Activated naive CD4-positive, alpha-beta T cell (primary cell): ENCODE measurements at regions not wholly inside any gene's neighbourhood (a gene's known extent, or its start where the extent isn't known, plus 50 kb on each side); places are given as distances from the start of the nearest gene placed in this dataset.

Experiments
- DNase-seq, 4 experiments: peaks; one replicate each; lab custom pipeline; 2025; lab: John Stamatoyannopoulos, UW

DNA sequence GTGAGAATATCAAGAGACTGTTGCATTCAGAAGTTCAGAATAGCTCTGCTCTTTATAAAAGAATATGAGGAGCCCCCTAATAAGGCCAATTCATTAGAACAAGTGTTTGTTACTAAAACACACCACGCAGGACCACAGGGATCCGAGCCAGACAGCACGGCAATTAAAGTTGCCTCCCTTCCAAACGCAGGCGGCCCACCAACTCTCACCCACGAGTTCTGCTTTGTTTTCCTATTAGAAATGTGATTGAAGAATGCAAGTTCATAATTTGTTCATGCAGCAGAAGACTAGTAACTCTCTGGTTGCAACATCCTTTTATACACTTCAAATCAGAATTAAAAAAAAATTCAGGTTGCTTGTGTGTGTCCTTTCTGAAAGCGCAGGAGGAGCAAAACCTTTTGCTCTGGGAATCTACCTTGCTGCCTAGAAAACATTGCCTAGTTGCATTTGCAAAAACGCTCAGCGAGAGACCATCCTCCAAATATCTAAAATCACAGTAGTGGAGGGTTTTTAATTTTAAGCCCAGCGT is 1044.1 kb upstream of the NR2F2 start:
- no peak for DNase-seq

DNA sequence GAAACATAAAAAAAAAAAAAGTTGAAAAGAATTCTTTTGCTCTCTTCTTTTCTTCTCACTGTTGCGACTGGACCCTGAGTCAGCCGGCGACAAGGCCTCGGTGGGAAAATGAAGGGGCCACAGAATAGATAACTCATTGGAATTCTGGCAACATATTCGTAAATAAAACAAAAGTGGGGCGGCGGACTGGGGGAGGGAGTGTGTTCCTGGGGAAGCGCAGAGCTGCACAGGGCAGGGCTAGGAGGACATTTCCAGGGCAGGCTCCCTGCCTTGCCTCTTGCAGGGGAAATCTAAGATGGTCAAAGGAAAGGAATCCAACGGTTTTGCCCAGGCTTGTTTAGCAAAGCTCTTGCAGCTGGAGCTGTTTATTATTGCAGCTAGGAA is 1042.8 kb upstream of the NR2F2 start:
- DNase-seq = no peak

DNA sequence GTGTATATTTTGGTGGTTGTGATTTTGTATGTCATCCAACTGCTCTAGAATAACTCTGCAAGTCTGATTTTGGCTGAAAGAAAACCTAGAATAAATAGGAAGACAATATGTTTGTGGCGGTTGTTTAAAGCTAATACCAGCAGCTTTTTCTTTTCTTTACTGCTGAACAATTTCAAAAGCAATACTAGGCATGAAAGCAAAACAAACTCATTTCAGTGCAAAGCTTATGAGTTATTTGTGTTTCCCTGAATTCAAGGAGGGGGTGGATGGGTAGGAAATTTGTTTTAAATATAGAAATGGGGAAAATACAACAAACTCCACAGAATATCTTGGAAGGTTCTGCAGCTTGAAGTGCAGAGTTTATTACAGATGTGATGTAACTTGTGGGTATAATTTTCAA is 1041.9 kb upstream of the NR2F2 start:
- DNase-seq = no peak

DNA sequence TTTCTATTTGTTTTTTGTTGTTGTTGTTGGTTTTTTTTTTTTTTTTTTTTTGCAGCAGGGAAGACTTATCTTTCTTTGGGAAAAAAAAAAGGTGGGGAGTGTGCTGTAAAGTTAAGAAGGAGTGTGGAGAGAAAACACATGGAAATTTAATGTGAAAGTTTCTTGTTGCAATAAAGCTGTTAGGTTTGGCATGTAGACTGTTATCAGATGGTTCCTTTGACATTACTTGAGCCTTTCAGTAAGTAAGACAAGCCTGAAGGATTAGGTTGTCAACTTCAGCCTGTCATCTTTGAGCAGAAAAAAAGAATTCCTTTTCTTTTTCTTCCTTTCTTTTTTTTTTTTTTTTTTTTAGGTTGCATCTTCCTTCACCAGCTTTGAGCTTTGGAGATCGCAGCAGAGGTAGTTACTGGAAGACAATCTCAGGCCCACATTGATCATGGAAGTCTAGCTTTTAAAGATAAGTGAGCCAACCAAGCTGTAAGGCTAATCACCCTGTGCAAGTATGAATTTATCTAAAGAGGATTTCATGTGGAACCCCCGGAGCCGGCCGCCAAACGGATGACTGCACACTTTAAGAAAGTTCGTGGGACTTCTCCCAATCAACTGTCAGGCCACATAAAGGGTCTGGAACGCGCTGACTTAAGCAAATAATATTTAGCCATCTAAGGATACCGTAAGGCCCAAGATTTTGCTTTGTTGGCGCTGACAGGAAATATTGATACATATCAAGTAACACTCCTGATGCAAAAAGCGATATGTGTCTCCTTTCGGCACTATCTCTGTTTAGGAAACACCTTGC is 1040.1 kb upstream of the NR2F2 start:
- DNase-seq = no peak

DNA sequence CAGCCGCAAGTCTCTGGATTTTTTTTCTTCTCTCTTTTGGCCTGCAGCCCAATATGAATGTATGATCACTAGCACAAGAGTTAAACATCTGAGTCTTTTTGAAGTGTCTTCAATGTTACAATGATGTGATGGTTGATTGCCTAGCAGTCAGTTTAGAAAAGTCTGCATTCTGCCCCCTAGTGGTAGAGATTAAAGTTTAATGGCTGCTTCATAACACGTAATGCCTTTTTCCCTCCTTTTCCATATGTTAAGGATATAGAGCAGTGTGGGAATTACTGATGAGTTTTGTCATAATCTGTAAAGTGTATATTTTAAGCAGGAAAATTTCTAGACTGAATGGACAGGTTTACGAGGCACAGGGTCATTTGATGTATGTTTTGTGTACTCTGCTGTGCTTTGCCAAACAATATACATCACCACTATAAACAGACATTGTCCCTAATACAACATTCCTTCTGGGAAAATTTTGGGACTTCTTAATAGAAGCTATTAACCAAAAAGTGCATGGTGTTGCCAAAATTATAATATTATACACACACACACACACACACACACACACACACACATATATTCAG is 1038.5 kb upstream of the NR2F2 start:
- no peak for DNase-seq

DNA sequence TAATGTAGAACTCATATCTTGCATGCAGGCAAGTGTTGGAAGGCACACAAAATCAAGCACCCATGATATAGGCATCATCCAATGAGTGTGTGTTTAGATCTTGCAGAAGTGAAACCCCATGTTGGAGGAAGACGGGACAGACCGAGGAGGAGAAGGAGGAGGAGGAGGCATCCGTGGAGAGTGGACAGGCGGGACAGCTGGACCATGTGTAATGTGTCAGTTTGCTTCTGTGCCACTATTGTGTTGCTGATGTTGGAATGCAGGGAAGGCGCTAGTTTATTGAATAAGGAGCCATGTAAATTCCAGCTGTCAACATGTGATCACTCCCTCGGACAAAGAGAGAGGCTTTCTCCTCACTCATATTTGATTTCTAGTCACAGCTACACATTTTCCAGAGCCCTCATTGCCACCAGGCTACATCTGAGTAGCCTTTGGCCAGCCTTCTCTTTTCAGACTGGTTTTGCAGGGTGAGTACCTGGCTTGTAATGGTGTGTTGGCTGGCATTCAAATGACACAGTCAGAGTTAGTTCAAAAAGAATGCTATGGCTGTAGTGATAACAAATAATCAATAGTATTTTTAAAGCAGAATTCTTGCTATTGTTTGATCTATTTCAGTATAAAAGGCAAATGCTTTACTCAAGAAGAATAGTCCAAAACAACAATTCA is 1037.6 kb upstream of the NR2F2 start:
- DNase-seq = no peak

DNA sequence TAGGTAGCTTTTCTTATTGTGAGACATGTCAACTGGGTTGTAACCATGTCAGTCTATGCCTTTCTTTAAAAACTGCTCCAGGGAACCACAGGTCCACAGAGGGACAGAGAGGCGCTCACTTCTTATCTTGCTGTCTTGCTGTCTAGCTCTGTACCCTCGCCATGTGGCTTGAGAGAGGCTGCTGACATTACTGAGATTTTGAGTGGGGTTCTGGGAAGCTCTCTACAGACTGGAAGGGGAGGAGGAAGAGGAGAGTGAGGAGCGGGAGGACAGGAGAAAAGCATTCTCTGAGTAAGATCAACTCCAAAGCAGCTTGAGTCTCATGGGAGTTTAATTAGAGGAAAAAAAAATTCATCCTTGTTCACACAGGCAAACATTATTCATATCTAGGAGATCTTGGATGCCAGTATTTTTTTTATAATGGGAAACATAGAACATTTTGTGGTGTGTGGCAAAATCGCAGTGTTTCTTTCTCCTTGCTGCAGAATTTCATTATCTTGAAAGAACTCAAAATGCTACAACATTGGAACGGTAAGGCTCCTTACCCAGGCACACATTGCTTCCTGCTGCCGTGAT is 1037.0 kb upstream of the NR2F2 start:
- DNase-seq = no peak

DNA sequence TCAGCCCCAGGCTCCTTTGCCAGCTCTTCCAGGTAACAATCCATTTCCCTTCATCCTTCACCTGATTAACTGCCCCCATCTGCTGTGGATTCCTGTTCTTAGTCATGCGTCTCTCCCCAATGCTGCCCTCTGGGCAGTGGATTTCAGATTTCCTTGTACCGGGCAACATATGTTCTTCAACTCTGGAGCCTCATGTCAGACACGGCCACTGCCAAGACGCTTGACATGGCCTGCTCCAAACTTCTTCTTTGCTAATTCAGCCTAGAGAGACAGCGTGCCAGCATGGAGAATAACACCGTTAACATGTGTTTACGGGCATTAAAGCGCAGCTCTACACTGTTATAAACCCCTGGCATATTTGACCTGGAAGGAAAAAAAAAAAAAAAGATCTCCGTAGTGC is 1035.1 kb upstream of the NR2F2 start:
- no peak for DNase-seq

DNA sequence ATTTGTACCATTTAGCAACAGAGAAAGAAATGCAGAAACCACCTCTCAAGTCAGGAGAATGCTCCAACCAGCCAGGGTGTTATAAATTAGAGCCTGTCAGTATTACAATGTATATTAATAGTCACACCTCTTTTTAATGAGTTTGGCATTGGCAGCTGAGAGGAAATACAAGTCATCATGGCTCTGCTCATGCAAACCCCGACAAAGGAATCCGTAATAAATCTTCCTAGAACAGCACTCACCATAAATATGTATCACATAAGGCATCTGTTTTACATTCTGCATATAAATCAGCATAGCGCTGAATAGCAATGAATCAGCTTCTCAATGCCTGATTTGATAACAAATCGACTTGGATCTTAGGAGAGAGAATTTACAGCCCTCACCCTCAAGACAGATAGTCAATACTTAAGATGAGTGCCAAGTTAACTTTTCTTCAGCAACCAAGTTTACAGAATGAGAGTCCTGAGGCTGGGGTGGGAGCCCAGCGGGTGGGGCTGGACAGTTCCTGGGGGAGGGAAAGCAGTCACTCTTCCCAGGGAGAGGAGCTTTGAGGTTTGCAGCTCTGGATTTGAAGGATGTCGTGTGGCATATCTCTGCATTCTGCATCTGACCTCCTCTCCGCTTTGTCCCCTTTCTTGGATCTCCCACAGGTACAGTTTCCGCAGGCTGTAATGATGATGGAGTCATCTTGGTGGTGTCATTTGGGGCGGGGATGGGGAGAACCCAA is 1034.4 kb upstream of the NR2F2 start:
- no peak for DNase-seq

DNA sequence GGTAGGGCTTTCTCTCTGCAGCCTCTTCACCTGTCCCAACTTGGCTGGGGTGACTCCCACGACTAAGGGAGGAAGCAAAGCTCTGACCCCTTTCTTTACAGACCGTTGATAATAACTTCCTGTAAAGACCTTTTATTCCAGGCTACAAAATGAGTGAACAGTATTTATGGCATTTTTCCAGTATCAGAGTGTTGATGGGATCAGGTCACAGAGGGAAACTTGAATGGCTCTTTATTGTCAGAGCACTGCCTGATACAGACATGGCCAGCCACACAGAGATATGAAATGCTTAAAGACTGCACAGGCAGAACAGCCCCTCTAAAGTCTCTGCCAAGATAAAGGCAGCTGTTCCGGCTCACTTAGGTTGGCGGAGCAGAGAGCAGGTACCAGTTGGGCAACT is 1033.9 kb upstream of the NR2F2 start:
- DNase-seq = no peak

DNA sequence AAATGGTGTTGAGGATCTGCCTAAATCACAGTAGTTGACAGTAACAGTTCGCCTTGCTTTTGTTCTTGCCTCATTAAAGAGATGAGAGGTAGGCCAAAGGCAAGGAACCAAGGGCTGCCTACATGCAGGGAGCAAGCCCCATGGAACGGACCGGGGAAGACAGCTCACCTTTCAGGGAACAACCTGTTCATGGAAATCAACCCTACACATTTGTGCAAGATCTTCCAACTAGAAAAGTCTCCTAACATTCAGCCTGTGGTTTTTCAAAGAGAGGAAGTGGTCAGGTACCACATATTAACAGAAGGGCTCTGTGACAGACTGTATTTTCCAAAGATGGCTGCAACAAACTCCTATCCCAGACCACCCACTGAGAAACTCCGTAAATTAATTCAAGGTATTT is 1031.8 kb upstream of the NR2F2 start:
- DNase-seq = no peak

DNA sequence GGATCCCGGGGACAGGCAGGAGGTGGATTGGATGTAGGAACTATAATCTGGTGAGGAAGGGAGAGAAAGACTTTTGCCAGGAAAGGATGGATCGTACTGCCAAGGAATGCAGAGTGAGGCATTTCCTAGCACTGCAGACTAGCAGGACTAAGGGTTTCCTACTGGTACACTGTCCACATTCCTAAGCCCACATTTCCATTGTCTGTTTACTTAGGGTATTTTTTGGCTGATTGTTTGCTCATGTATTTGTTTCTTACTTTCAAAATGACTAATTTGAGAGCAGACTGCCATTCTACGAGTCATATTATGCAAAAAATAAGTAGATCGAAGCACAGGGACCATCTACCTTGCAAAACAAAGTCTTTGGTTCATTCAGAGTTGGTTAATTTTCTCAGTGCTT is 1029.5 kb upstream of the NR2F2 start:
- DNase-seq = no peak

DNA sequence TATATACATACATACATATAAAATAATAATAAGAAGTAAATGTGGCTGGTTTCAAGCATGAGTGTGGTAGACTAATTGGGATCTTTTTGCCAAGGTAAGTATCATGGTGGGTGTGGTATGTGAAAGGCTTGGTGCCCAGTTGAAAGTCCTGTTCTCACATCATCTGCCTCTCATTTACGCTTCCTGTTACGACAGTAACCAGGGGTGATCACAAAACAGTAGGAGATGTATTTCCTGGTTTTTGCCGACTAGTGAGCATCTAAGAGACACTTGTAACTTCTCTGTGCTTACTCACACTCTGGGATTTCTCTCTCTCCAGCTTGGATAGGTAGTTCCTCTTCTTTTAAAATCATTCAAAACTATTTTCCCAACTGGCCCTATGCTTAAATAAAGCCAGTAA is 1028.3 kb upstream of the NR2F2 start:
- DNase-seq = no peak

DNA sequence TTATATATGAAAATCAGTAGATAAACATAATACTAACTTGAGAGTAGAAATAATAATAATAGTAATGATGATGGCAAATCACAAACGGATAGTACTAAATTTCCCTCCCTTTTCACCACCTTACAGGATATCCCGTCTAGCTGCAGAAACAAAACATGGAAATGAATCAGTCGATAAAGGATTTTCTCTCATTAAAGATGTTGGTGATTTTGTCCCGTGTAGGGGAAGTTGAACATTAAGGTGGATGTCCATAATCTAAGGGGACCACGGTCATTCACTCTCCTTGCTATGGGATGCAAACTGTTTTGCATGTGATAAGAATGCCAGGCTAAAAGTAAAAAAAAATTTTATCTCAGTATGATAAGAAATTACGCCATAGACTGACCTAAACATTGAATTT is 1027.7 kb upstream of the NR2F2 start:
- DNase-seq = no peak

DNA sequence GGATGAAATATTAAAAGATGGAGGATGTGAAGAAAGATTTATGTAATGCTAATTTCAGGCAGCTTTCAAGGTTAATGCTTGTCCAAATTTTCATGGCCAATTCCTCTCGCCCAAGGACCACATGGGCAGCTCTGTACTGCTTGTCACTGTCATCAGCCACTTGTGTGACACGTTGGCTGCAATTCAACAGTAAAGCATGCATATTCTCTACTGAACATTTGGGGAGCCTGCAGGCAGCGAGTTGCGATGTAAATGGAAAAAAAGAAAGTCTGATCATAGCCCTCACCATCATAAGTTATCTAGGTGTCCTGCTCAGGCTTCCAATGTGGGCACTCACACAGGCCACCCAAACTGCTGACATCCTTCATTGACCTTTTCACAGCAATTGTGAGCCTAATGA is 1026.8 kb upstream of the NR2F2 start:
- DNase-seq = no peak

DNA sequence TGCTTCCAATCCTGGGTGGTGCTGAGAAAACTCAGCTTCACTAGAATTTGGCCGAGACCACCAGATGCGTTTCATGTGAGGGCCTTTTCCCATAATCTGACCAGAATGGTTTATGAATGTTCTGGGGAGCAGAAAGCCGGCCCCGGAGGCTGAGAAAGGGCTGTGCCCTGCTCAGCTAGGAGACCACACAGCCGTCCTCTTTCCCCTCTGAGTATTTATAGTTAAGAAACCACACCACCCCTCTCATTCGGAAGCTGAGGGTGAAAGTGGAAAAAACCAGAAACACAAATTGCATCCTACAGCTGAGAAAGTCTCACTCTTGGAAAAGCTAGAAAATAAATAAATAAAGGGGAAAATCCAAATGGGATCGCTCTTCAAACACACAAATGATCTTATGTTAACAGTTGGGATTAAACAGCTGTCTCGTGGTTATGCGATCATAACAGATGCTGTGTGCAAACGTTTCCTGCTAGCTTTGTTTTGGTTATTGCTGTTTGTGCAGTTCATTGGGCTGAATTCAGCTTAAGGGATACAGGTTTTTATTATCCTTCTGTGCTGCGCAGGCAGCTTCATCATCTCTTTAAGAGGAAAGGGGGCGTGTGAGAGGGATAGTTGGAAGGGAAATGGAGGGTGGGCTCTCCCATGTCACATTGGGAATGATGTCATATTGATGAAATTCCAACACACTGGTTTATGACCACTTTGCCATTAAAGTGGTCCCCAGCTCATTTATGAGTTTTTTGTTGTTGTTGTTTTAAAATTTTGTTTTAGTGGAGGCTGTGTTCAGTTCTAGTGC is 1026.2 kb upstream of the NR2F2 start:
- no peak for DNase-seq

DNA sequence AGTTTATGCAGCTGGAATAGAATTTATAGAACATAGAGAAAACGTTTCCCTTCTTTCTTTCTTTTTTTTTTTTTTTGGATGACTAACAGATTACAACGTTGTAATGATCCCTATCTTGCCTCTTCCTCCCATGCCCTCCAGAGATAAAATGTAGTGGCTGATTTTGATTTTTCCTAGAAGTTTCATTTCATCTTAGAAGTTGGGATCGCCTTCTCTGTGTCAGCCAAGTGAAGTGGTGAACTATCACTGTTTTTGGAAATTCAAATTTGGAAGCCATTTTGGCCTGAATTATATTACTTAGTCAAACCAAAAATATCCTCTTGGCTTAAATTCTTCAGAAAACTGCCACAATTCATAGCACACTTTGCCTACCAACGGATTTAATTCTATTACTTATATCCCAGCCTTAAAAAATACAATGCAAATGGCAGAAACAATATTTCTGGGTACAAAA is 1025.5 kb upstream of the NR2F2 start:
- no peak for DNase-seq

DNA sequence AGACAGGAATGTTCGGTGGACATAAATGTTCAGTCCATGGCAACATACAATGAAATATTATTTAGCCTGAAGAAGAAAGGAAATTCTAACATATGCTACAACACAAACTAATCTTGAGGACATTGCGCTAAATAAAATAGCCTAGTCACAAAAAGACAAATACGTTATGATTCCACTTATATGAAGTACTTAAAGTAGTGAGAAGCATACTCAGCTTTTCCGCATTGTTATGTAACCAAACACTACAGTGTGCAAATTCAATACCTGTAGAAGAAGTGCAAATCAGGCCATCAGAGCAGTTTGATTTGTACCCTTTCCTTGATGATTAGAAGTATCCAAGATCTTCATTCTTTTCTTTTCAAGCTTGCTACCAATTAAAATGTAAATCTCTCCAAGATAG is 1023.4 kb upstream of the NR2F2 start:
- no peak for DNase-seq

DNA sequence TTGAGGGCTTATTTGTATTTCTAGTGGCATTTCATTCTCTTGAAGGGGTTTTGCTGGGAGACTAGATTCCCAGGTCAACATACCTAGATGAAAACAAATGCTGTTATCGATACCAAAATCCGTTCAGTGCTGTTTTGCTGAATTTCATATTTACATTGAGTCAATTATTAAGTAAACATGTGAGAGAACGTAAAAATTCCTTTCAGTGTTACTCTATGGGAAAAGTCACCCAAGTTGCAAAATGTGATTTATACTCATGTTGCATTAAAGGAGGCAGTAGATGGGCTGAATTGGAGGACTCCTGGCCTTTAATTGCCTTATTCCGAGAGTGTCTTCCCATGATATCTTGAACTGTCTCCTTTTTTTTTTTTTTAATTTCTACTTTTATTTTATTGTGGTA is 1011.3 kb upstream of the NR2F2 start:
- DNase-seq = no peak

DNA sequence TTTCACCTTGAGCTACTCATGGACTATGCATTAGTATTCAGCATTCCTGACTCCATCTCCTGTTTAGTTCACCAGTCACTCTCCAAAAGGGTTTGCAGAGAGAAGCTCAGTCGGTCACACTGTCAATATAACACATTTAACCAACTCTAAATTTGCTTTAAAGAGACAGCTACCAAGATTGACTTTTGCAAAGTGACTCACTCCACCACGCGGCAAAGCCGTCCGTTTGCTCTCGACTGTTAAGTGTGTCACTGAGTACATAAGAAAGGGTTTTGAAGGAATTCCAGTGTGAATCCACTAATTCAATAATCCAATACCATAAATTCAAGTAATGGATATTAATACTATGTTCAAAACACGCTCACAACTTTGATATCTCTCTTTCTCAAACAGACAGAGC is 1006.7 kb upstream of the NR2F2 start:
- DNase-seq = no peak

DNA sequence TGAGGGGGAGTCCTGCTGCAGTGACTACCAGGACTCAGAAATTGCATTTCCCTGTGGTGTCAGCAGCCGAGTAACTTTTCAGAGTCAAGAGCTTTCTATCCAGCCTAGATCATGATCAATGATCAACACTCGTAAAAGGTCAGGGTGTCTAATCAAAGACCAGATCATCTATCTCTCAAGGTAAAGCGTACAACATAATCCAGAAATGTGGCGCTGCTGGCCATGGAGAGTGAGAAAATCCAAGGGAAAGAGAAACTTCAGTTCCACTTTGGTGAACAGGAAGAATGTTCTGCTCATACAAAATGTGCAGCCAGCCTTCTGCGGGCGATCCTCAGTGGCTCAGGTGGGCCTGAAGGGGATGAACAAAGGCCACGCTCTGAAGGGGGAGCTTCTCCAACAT is 1005.8 kb upstream of the NR2F2 start:
- DNase-seq = no peak
